SK-N-SH (cell line): ENCODE measurements at regions not wholly inside any gene's neighbourhood (a gene's known extent, or its start where the extent isn't known, plus 50 kb on each side); places are given as distances from the start of the nearest gene placed in this dataset.

Experiments used
- CTCF ChIA-PET: fragments of 300-600, 350-600 bp; formaldehyde crosslinking; extraction: SDS; loops from one replicate; lab custom pipeline; 2021; lab: Yijun Ruan, JAX
- POLR2A ChIA-PET: fragments of 350-600 bp; sonication (Branson Sonifier 250); formaldehyde crosslinking; extraction: SDS; loops from one replicate; lab custom pipeline; 2020; ENCODE audit warnings: antibody characterized with exemption, inconsistent platforms; lab: Yijun Ruan, JAX
- DNase-seq: peaks from one replicate; pipeline ENCODE4 v3.0.0; 2012
- H2AFZ ChIP-seq: fragments of 200-600 bp; sonication (generic); 2 replicates; pipeline ENCODE4 v1.8.1; 2016; ENCODE audit warnings: antibody characterized with exemption, mild to moderate bottlenecking, low read depth
- H3F3A ChIP-seq: fragments of 200-600 bp; sonication (generic); replicated peaks from 2 replicates; pipeline ENCODE3; 2016; ENCODE audit warnings: antibody characterized with exemption, mild to moderate bottlenecking; ENCODE audit not compliant: insufficient read depth
- H3K27ac ChIP-seq, 2 experiments: fragments of 200-500 bp in 1 of 2; fragments of 200-600 bp in 1 of 2; sonication (Bioruptor generic) in 1 of 2; sonication (generic), shearing (Covaris generic) in 1 of 2; 2 replicates each; pipeline versions ENCODE4 v1.5.1 to v1.6.1; 2014 to 2016; ENCODE audit warnings: low read depth in 2 of 2, inconsistent platforms in 1 of 2, low read length in 1 of 2, mild to moderate bottlenecking in 1 of 2, mixed read lengths in 1 of 2
- H3K27me3 ChIP-seq: fragments of 200-600 bp; sonication (generic), shearing (Covaris generic); 2 replicates; pipeline ENCODE4 v1.6.1; 2016; ENCODE audit warnings: mixed run types; ENCODE audit not compliant: insufficient read depth
- H3K36me3 ChIP-seq, 2 experiments: fragments of 200-500 bp in 1 of 2; fragments of 200-600 bp in 1 of 2; sonication (Bioruptor generic) in 1 of 2; sonication (generic) in 1 of 2; replicated peaks in 1 of 2; 2 replicates each; pipeline versions ENCODE3 to v1.5.1; 2014 to 2016; ENCODE audit warnings: low read length in 1 of 2, mild to moderate bottlenecking in 1 of 2; ENCODE audit not compliant: insufficient read depth in 2 of 2, control insufficient read depth in 1 of 2
- H3K4me1 ChIP-seq, 2 experiments: fragments of 200-500 bp in 1 of 2; fragments of 200-600 bp in 1 of 2; sonication (Bioruptor generic) in 1 of 2; sonication (generic), shearing (Covaris generic) in 1 of 2; 2 replicates each; pipeline versions ENCODE4 v1.5.1 to v1.6.1; 2014 to 2016; ENCODE audit warnings: low read depth in 1 of 2, low read length in 1 of 2, mixed run types in 1 of 2; ENCODE audit not compliant: insufficient read depth in 2 of 2, control insufficient read depth in 1 of 2
- H3K4me2 ChIP-seq: fragments of 200-600 bp; sonication (generic), shearing (Covaris generic); 2 replicates; pipeline ENCODE4 v1.6.1; 2017; ENCODE audit warnings: mixed run types
- H3K4me3 ChIP-seq, 2 experiments: fragments of 200-500 bp in 1 of 2; fragments of 200-600 bp in 1 of 2; sonication (Bioruptor generic) in 1 of 2; sonication (generic), shearing (Covaris generic) in 1 of 2; 2 replicates each; pipeline versions ENCODE4 v1.5.1 to v1.8.1; 2014 to 2016; ENCODE audit warnings: low read depth in 2 of 2, inconsistent platforms in 1 of 2, low read length in 1 of 2, mild to moderate bottlenecking in 1 of 2, mixed read lengths in 1 of 2, moderate library complexity in 1 of 2
- H3K79me2 ChIP-seq: fragments of 200-600 bp; sonication (generic); 2 replicates; pipeline ENCODE4 v1.8.1; 2017; ENCODE audit warnings: mild to moderate bottlenecking; ENCODE audit not compliant: insufficient read depth
- H3K9ac ChIP-seq: fragments of 200-600 bp; sonication (generic); 2 replicates; pipeline ENCODE4 v1.6.1; 2017; ENCODE audit warnings: mixed run types
- H3K9me2 ChIP-seq: fragments of 200-600 bp; sonication (generic); 2 replicates; pipeline ENCODE4 v1.6.1; 2017; ENCODE audit warnings: mixed run types
- H3K9me3 ChIP-seq: fragments of 200-600 bp; sonication (generic); 2 replicates; pipeline ENCODE4 v1.6.1; 2017; ENCODE audit warnings: mixed run types, mild to moderate bottlenecking, moderate library complexity
- H4K20me1 ChIP-seq: fragments of 200-600 bp; sonication (generic); 2 replicates; pipeline ENCODE4 v1.6.1; 2017; ENCODE audit warnings: mild to moderate bottlenecking, mixed run types; ENCODE audit not compliant: insufficient read depth
- CTCF ChIP-seq: fragments of 200-600 bp; sonication (generic); IDR thresholded peaks from 2 replicates; pipeline ENCODE4 v1.6.1; 2017; ENCODE audit warnings: antibody characterized with exemption, mild to moderate bottlenecking, moderate library complexity
- EP300 ChIP-seq, 2 experiments: IDR thresholded peaks; 2 replicates each; pipeline versions ENCODE4 v1.4.0 to v1.6.1; 2012; ENCODE audit warnings: borderline replicate concordance in 1 of 2, low read depth in 1 of 2, low read length in 1 of 2
- FOSL2 ChIP-seq: IDR thresholded peaks from 2 replicates; pipeline ENCODE4 v1.4.0; 2012; ENCODE audit warnings: low read depth, mild to moderate bottlenecking, moderate library complexity, borderline replicate concordance
- GABPA ChIP-seq: IDR thresholded peaks from 2 replicates; pipeline ENCODE4 v1.4.0; 2012; ENCODE audit warnings: low read depth, mild to moderate bottlenecking
- GATA2 ChIP-seq: sonication (generic); formaldehyde crosslinking; IDR thresholded peaks from 2 replicates; pipeline ENCODE4 v1.5.0; 2020; ENCODE audit warnings: mild to moderate bottlenecking, missing genetic modification reagents
- JUND ChIP-seq: IDR thresholded peaks from 2 replicates; pipeline ENCODE4 v1.4.0; 2012
- NFIC ChIP-seq: IDR thresholded peaks from 2 replicates; pipeline ENCODE4 v1.4.0; 2012; ENCODE audit warnings: borderline replicate concordance
- NRF1 ChIP-seq: IDR thresholded peaks from 2 replicates; pipeline ENCODE4 v1.6.1; 2012; ENCODE audit warnings: low read depth, mild to moderate bottlenecking, low read length
- PBX3 ChIP-seq: IDR thresholded peaks from 2 replicates; pipeline ENCODE4; 2012
- POLR2AphosphoS5 ChIP-seq: IDR thresholded peaks from 2 replicates; pipeline ENCODE4 v1.6.1; 2012; ENCODE audit warnings: low read depth, low read length
- RFX5 ChIP-seq: IDR thresholded peaks from 2 replicates; pipeline ENCODE4 v1.6.1; 2012; ENCODE audit warnings: mild to moderate bottlenecking, improper control_type of control experiment, low read length
- RXRA ChIP-seq: IDR thresholded peaks from 2 replicates; pipeline ENCODE4 v1.4.0; 2012; ENCODE audit warnings: low read depth, mild to moderate bottlenecking, borderline replicate concordance
- SMC3 ChIP-seq: IDR thresholded peaks from 2 replicates; pipeline ENCODE4 v1.6.1; 2012; ENCODE audit warnings: low read depth, low read length, improper control_type of control experiment
- TAF1 ChIP-seq: IDR thresholded peaks from 2 replicates; pipeline ENCODE4 v1.6.1; 2012; ENCODE audit warnings: low read depth, mild to moderate bottlenecking, low read length, moderate library complexity, borderline replicate concordance
- TCF12 ChIP-seq: IDR thresholded peaks from 2 replicates; pipeline ENCODE4 v1.4.0; 2012
- TEAD4 ChIP-seq: IDR thresholded peaks from 2 replicates; pipeline ENCODE4 v1.4.0; 2012; ENCODE audit warnings: mild to moderate bottlenecking, borderline replicate concordance; ENCODE audit not compliant: insufficient read depth
- USF1 ChIP-seq: IDR thresholded peaks from 2 replicates; pipeline ENCODE4 v1.4.0; 2012; ENCODE audit warnings: low read depth, borderline replicate concordance
- USF2 ChIP-seq: fragments of 150-350 bp; IDR thresholded peaks from 2 replicates; pipeline ENCODE4 v1.6.1; 2017; ENCODE audit warnings: antibody characterized with exemption, low read length, low read depth, borderline replicate concordance
- YY1 ChIP-seq: IDR thresholded peaks from 2 replicates; pipeline ENCODE4 v1.4.0; 2012; ENCODE audit warnings: low read depth, mild to moderate bottlenecking
- WGBS: methylation state at CpG from one replicate; pipeline ENCODE4 v1.1.6; 2017; ENCODE audit warnings: low lambda C conversion rate; 5-methylcytosine and 5-hydroxymethylcytosine counted together

- no peak for TF ChIP-seq PBX3
- no peak for TF ChIP-seq TAF1
- no peak for TF ChIP-seq TEAD4
- no peak for TF ChIP-seq YY1
- TF ChIP-seq SMC3 = no peak
- no peak for TF ChIP-seq CTCF
- no peak for TF ChIP-seq NRF1
- no peak for TF ChIP-seq RXRA
- no peak for TF ChIP-seq FOSL2
- TF ChIP-seq USF2 = no peak
- no peak for TF ChIP-seq EP300 (IDR thresholded peaks at IDR 0.05; ENCODE audit: borderline replicate concordance in 1 of 2, low read depth in 1 of 2, low read length in 1 of 2)
- no peak for TF ChIP-seq RFX5
- no peak for TF ChIP-seq GATA2 (CRISPR knock-in tag)
- TF ChIP-seq TCF12 = no peak
- Histone ChIP-seq H2AFZ (no peak overlapping the region), H3K9me3 (no peaks in the 10 kb centered on the region), H3K79me2 (no peaks in the 10 kb centered on the region), H4K20me1 (no peaks in the 10 kb centered on the region), H3K27ac (no peak overlapping the region), H3K9ac (no peak overlapping the region), H3K4me3 (no peak overlapping the region), H3K9me2 (no peaks in the 10 kb centered on the region), H3F3A (no peaks in the 10 kb centered on the region), H3K4me2 (no peak overlapping the region), H3K27me3 (no peaks in the 10 kb centered on the region), H3K4me1 (peaks cover 0 to 2% of the 10 kb centered on the region in 2 experiments; a peak in 1 of 4 replicates), H3K36me3 (no peaks in the 10 kb centered on the region)
- ChIA-PET CTCF (interaction anchor here (1.0 kb wide), 1 partner anchor 136 kb away, joined by 3 read pairs; no protein-coding TSS in a partner anchor), POLR2A (interaction anchor here (0.6 kb wide), 1 partner anchor 147 kb away, joined by 3 read pairs; no protein-coding TSS in a partner anchor)
- WGBS = 74% methylated on average over 11 of the region's 11 CpGs
- DNase-seq = no peak
These were observed 138.9 kb upstream of the RFC3 start for GRCh38 chr13:33678906-33679657.

- ChIA-PET POLR2A (no interaction called here), CTCF (interaction anchor here (0.8 kb wide), 1 partner anchor 9 kb away, joined by 3 read pairs; no protein-coding TSS in a partner anchor)
- Histone ChIP-seq H3K27me3 (no peaks in the 10 kb centered on the region), H3K27ac (no peak overlapping the region), H3F3A (no peaks in the 10 kb centered on the region), H2AFZ (no peak overlapping the region), H3K9me3 (no peaks in the 10 kb centered on the region), H3K79me2 (no peaks in the 10 kb centered on the region), H3K4me3 (no peak overlapping the region), H3K9ac (no peak overlapping the region), H3K4me2 (no peak overlapping the region), H3K9me2 (no peaks in the 10 kb centered on the region), H3K4me1 (peaks cover 0 to 2% of the 10 kb centered on the region in 2 experiments; a peak in 1 of 4 replicates), H4K20me1 (no peaks in the 10 kb centered on the region), H3K36me3 (no peaks in the 10 kb centered on the region)
- no peak for DNase-seq
- 93% methylated on average over 1 of the region's 1 CpG for whole genome bisulfite sequencing
- TF ChIP-seq USF1 (no peak), NRF1 (no peak), NFIC (no peak), PBX3 (no peak), GABPA (no peak), SMC3 (no peak), YY1 (no peak), POLR2AphosphoS5 (no peak), JUND (no peak), CTCF (no peak)
These were observed 138.3 kb upstream of the RFC3 start for GRCh38 chr13:33679658-33680012.
